HS-27A (cell line): ENCODE measurements at regions not wholly inside any gene's neighbourhood (a gene's known extent, or its start where the extent isn't known, plus 50 kb on each side); places are given as distances from the start of the nearest gene placed in this dataset.

Experiments
- DNase-seq: peaks from one replicate; pipeline ENCODE4 v3.0.0-alpha.2; 2012; ENCODE audit warnings: low read depth, missing footprints

DNA sequence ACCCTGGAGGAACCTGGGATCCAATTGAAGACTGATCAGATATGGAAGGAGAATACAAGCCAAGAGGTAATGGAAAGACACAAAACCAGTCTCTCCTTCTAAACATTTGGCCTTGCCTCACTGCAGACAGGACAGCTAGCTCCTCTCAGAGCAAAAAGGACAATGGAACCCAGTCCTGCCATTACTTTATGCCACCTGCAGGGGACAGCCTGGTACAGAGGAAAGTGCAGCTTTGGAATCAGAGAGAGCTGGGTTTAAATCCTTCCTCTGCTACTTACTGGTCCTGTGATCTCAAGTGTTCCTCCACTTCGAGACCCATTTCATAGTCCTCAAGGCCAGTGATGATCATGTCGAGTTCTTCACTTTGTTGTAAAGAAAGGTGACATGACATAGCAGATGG is 159.4 kb upstream of the SMAD3 start:
- DNase-seq, result no peak

DNA sequence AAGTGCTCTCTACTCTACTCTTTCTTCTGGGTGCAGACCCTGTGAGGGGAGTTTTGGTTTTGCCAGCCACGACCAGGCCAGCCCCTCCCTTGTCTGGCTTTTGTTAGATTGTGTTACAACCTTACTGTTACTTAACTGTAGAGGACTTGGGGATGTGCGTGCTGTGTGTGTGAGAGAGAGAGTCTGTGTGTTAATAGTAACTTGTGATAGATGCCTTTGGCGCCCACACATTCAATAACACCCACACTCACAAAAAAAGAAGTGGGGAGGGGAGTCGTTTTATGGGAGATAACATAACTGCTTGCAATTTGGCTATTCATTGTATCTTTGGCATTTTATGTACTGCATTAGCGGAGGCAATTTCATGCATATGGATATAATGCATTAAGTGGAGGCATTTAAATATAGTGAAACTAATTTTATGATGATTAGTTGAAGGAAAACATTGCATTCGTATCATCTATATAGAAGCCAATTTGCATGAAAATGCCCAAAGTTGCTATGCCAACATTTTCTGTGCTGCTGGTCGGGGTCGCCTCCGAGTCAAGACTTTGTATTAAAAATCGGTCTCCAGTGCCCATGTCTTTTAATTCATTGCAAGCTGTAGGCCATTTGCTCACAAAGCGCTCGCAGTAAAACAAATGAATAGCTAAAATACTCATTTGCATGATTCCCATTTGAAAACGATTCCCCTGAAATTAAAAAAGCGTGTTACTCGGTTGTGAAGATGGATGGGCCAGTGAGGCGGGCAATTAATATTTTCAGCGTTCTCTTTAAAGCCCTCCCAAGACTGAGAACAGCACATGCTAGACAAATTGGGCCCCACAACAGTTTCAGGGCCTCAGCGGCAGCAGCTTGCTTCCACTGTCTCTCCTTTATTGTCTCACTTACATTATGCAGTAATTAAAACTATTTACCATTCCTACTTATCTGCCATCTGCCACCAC is 158.5 kb upstream of the SMAD3 start:
- DNase-seq, result no peak

DNA sequence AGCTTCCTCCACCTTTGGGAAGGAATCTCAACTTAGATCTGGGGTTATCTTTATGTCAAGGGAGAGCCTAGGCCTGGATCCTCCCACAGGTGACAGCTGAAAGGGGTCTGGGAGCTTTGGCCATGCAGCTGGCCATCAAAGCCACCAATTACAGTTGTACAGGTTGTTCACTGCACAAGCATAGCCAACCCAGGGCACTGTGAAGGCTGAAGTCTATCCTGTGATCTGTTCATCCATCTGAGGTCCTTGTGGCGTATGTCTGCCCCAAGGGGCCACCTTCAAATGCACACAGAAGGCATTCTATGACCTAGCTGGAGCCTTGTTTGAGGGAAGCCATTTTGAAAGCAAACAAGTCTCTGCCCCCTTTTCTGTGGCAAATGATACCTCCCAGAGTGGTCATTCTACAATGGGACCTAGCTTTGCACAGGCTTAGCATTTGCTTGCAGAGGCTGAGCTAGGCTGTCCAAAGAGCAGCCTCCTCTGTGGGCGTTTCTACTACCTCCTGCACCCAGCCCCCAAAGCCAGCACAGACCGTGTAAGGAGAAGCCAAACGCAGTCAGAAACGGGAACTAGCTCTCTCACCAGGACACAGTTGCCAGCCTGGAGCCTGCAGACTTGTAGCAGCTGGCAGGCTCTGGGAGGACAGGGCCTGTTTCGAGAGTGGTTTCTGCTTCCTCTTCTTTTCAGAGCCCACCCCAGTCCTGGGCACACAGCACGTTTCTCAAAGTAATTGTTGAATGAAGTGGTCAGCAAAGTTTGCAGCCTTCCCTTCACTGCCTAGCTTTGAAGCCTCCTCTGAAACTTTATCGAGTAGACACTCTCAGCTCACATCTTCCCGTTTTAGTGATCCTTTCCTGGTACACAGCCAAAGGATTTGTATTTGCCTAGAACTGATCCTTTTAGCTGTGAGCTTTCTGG is 157.3 kb upstream of the SMAD3 start:
- no peak for DNase-seq

DNA sequence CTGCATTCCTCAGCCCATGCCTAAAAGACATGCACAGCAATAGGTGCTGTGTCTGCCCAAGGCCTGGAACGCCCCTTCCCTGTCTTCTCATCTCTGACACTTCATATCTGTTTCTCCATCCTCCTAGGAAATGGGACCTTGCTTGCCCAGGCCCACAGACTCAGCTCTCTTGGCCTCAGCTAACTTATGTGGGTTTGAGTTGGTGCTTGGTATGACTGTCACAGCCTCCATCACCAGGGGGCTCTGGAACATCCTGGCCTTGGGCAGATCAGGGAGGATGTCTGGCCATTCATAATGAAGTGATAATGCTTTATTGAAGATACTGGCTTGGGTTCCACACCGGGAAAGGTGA is 156.7 kb upstream of the SMAD3 start:
- no peak for DNase-seq

DNA sequence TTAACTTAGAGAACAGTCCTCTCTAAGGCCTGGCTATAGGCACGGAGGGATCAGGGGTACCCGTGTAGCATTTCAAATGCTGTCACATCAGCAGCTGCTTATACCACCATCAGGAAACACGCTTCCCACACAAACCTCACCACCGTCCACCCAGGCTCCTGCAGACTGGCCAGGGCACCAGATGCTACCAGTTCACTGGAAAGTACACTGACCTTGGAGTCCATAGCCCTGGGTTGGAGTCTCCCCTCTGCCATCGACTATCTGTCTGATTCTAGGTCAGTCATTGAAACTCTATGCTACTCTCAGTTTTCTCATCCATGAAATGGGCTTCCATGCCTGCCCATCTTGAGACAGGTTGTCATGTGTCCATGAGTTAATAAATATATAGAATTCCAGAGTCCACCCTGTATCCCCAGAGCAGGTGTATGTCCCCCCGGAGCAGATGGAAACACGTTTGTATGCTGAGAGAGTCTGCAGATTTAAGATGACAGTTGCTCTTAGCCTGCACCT is 156.0 kb upstream of the SMAD3 start:
- no peak for DNase-seq

DNA sequence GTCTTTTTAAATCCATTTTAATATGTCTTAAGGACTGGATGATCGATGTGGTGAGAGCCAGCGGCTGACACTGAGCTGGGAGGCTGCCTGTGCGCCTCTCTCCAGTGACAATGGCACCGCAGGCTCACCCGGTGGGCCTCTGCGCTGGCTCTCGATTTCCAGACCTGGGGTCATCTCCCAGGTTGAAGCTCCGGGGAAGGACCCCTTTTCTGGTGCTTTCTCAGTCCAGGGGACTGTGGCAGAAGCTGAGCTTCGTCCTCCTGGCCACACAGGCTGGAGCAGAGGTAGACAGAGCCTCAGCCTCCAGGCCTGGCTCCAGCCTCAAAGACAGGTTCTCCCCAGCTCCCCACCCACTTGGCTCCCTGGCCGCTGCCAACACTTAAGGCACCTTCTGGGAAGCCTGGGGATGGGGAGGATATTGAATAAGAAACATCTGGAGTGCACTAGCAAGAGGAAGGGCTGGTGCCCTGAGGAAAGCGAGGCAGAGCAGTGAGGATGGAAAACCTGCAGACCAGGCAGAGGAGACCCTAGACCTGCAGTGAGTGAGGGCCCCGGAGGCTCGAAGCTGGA is 154.2 kb upstream of the SMAD3 start:
- DNase-seq, result no peak

DNA sequence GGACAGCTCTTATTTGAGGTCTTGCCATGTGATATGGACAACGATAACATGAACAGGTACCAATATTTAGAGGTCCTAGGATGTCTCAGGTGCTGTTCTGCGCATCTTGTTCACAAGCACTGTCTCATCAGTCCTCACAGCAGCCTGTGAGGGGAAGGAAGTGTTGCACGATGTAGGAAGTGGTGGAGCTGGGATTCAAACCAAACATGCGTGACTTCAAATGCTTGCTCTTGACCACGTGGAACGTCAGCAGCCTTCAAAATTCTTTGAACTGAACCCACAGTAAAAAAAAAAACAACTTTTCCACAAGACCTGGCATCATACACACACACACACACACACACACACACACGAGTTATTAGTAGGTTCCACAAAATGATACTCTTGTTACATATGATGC is 153.4 kb upstream of the SMAD3 start:
- DNase-seq, result no peak

DNA sequence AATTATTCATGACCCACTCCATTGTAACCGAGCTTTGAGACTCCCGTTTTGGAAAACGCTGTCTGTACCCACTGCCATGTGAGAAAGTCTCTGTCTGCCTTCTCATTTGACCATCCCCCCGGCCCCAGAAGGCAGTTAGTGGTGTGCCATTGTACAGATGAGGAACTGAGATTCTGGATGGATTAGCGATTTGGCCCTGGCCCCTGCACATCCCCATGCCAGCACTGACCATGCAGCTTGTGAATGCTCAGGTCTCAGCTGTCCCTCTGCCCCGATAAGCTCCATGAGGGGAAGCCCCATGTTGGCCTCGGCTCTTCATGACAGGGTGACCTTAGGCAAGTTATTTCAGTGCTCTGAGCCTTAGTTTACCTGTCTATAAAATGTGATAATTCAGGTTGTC is 153.0 kb upstream of the SMAD3 start:
- DNase-seq, result no peak

DNA sequence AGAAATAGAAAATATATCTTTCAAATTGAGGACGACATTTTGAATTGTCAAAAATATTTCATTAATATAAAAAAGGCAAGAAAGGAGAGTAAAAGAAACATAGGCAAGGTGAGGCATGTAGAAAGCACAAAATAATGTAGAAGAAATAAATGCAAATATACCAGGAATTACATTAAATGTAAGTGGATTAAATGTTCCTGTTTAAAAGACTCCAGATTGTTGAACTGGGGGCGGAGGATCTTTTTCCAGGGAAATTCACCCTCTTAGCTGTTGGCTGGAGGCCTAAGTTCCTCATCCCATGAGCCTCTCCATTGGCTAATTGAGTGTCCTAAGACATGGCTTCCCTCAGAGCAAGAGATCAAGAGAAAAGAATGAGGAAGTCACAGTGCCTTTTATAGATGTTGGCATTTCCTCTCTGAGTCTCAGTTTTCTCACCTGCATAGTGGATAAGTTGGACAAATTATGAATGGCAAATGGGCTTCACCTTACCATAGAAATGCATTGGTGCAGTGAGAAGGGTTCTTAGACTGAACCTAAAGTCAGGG is 147.4 kb upstream of the SMAD3 start:
- no peak for DNase-seq

DNA sequence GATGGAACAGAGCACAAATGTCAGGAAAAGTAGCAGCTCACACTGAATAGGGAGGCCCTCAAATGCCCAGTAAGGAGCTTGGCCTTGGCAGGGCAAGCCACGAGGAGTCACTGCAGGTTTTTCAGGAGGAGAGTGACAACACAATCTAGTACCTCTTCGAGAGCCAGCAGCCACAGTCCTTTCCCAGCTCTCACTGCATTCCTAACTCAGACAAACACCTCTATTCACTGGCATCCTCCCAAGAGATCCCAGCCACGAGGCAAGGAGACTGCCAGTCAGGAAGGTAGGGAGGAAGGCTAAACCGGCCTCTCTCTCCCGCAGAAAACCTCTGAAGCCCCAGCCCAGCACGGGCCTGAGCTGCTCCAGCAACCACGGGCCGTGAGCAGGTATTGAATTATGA is 146.0 kb upstream of the SMAD3 start:
- DNase-seq, result no peak

DNA sequence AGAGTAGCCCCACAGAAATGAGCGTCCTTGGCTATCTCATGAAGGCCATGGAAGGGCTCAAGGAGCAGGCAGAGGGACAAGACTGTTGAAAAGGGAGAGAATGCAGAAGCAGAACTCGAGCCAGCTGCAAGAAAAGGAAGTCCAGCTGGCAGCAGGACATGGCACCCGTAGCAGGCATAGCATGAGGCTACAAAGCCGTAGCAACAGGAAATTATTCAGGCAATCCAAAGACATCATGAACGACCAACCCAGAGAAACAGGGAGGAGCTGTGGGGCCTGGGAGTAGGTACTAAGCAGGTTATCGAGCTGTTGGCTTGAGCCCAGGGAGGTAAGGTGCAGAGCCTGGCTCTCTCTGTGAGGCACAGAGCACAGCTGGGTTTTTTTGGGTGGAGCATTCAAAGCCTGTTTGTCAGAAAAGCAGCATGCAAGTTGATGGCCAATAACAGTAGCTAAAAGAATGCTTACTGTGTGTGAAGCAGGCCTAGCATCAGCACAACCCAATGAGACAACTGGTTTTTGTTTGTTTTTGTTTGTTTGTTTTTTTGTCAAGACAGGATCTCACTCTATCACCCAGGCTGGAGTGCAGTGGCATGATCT is 144.0 kb upstream of the SMAD3 start:
- DNase-seq, result no peak

DNA sequence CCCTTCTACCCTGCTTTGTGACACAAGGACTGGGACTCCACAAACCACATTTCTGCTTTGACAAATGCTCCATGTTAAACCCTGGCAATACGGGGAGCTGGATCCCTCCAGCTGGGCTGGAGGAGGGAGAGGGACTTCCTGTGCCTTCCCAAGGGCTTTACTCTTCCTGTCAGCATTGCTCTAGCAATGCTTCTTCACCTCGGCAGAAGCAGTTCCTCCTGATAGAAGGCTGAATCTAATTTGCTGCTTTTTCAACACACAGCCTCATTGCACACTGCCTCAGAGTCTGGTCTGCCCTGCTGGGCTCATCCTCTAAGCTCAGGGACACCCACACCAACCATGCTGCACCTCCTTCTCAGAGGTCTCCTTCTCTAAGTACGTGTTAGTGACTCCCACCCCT is 142.8 kb upstream of the SMAD3 start:
- DNase-seq, result no peak

DNA sequence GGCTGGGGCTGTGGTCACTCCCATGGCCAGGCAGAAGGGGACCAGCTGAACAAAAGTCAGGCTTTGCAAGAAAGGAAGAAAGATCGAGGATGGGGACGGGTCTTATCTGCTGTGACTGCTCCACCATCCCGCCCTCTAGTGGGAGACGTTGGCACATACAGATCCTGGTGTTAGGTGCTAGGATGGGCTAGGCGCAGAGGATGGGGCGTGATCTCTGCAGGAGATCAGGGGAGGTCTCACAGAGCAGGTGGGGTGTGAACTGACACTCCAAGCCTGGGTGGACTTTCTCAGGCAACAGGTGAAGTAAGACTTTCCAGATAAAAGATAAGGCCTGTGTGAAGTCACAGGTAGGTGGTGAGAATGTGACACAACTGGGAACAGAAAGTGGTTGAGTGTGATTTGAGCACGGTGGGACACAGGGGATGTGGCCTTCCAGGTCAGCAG is 141.9 kb upstream of the SMAD3 start:
- DNase-seq, result no peak

DNA sequence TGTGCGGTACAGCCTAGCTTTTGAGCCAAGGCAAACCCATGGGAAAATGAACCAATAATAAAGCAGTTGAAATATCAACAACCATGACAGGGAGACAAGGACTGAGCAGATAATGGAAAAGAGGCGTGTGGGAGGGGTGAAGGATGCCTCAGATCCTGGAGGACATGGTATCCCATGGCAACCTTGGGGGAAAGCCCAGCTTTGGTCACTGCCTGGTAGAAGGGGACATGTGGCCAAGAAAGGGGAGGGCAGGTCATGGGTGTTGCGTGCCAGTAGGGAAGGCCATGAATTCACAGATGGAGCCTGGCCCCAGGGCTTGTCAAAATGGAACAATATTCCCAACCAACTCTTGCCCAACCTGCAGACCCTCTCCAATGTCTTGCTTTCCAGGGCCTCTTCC is 140.5 kb upstream of the SMAD3 start:
- no peak for DNase-seq

DNA sequence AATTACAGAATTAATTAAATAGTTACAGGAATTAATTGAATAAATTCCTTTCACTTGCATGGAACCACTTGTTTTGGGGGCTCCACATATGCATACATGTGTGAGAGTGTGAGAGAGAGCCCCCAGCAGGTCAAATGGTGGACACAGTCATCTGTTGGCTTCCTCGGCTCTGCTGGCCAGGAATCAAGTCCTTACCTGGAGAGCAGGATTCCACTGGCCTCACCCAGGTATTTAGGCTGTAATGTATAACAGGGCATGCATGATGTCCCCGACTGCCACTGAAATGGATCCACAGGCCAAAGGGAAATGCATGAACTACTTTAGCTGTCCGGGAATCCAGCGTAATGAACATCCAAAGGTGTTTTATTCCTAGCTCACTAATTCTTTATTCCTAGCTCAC is 139.7 kb upstream of the SMAD3 start:
- DNase-seq, result no peak

DNA sequence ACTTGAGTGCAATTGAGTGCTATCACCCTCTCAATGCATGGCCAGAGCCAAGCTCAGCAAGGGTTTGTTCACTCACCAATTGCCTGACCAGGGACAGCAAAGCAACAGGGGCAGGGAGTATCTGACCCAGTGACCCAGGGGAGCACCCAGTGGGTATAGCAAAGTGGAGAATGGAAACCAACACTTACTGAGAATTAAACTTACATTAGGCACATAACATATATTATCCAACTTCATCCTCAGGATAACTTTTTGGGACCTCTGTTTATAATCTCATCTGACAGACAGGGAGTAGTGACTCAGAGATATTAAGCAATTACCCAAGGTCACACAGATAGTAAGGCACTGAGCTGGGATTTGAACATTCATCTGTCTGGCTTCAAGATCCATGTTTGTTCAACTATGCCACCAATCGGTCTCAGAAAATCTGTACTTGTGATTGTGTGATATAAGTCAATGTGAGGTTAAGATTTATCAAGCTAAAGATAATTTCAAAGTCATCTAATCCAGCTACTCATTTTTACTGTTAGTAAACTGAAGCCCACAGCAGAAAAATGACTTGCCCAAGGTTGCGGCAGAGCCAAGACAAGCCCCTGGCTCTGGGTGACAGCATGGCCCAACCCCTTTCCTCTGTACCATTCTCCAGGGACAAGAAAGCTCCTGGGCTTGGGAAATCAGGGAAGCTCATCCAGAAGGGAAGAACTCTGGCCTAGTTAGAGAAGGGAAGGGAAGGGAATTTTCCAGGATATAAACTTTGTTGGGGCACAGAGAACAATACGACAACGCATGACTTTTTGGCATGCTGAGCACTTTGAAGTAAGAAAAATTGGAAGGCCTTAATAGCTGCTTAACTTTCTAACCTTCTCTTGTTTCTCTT is 138.0 kb upstream of the SMAD3 start:
- DNase-seq, result no peak

DNA sequence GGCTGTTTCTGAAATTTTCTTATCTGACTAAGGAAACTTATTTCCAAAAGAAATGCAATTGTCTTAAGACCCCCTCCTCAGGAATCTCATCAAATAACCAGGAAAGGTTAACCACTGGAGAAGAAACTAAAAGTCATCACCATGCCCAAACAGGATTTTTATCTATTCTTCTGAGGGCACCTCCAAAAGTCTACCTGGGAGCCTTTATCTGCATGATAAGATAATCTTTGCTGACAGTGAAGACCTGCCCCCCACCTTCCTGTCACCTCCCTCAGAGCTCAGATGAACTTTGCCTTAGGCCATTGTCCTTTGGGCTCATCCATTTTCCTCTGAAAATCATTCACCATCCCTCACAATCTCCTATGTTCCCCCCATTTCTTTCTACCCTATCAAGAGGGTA is 137.3 kb upstream of the SMAD3 start:
- no peak for DNase-seq

DNA sequence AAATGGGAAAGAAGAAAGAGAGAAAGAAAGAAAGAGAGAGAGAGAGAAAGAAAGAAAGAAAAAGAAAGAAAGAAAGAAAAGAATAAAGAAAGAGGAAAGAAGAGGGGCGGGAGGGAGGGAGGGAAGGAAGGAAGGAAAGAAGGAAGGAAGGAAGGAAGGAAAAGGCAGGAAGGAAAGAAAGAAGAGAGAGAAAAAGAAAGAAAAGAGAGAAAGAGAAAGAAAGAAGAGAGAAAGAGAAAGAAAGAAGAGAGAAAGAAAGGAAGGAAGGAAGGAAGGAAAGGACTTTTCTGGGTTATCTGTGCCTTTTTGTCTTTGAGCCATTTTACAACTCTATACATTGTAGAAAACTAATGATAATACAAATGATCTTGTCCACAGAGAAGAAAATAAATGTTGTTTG is 136.6 kb upstream of the SMAD3 start:
- no peak for DNase-seq

DNA sequence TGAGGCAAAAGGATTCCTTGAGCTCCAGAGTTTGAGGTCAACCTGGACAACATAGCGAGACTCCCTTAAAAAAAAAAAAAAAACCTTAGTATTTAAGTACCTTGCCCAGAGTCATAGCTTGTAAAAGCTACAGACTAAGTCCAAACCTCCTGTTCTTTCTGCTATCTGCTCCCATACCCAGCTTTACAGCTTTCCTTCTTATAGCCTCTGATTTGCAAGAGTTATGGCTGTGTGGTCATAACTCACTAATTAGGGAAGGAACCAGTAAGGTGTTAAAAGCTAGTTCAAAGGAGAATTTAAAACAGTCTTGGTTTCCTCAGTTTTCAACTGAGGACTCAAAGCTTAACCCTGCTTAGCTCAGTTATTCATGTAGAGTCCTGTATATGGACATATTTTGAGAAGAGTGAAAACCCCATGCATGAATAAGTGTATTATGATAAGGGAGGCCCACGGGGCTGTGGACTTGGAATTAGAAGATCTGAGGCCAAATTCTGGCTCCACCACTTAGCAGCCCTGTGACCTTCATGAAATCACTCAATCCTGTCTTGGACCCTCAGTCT is 135.5 kb upstream of the SMAD3 start:
- DNase-seq, result no peak
